ENCODE measurements at regions not wholly inside any gene's neighbourhood (a gene's known extent, or its start where the extent isn't known, plus 50 kb on each side); places are given as distances from the start of the nearest gene placed in this dataset.

- Histone ChIP-seq H3K27me3 (ENCODE audit: insufficient read depth in 3 of 3, low read length in 2 of 3) (peaks cover 0 to 2% (median 0%) of the 10 kb centered on the region in 3 donors), H3K4me1 (no peaks in the 10 kb centered on the region), H3K4me3 (no peak overlapping the region), H3K9me3 (no peaks in the 10 kb centered on the region), H3K27ac (no peak overlapping the region), H3K36me3 (ENCODE audit: insufficient read depth in 1 of 2, low read depth in 1 of 2) (no peaks in the 10 kb centered on the region)
- no peak for ATAC-seq
- intact Hi-C loops (cut with DNase I), result no loop called here
- 71 to 78% (median 77%) methylated on average over 2 of the region's 2 CpGs for WGBS, 3 donors
- no peak for DNase-seq
- TF ChIP-seq, protein P1, sequence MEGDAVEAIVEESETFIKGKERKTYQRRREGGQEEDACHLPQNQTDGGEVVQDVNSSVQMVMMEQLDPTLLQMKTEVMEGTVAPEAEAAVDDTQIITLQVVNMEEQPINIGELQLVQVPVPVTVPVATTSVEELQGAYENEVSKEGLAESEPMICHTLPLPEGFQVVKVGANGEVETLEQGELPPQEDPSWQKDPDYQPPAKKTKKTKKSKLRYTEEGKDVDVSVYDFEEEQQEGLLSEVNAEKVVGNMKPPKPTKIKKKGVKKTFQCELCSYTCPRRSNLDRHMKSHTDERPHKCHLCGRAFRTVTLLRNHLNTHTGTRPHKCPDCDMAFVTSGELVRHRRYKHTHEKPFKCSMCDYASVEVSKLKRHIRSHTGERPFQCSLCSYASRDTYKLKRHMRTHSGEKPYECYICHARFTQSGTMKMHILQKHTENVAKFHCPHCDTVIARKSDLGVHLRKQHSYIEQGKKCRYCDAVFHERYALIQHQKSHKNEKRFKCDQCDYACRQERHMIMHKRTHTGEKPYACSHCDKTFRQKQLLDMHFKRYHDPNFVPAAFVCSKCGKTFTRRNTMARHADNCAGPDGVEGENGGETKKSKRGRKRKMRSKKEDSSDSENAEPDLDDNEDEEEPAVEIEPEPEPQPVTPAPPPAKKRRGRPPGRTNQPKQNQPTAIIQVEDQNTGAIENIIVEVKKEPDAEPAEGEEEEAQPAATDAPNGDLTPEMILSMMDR (IDR thresholded peaks at IDR 0.05), result no peak
Observed at GRCh38 chr2:53230691-53231090, 536.9 kb upstream of the CHAC2 start.

DNA sequence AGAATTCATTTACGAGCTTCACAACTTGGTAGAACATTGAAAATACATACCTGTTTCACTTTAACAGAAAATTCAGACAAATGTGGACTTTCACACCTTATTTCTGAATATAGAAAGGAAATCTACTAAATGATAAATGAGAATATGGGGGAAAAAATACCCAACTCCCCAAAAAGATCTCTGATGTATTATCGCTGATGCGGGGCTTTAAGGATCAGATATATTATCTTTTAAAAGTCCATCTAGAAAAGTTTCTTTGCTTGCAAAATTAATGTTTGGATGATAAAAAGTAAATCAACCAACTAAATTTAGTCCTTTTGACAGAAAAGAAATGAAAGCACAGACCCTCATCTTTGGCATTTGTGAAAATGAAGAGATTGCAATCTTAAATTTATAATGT, 540.1 kb upstream of the CHAC2 start:
- ATAC-seq, result no peak
- DNase-seq, result no peak
- Histone ChIP-seq H3K36me3 (ENCODE audit: insufficient read depth in 1 of 2, low read depth in 1 of 2) (no peaks in the 10 kb centered on the region), H3K4me3 (no peak overlapping the region), H3K4me1 (no peaks in the 10 kb centered on the region), H3K27ac (no peak overlapping the region), H3K9me3 (no peaks in the 10 kb centered on the region), H3K27me3 (ENCODE audit: insufficient read depth in 3 of 3, low read length in 2 of 3) (no peaks in the 10 kb centered on the region)
- TF ChIP-seq, protein P1 (IDR thresholded peaks at IDR 0.05), result no peak
- 93 to 98% (median 94%) methylated on average over 3 of the region's 3 CpGs for WGBS, 3 donors
- intact Hi-C loops (cut with DNase I), result no loop called here

- Histone ChIP-seq H3K27ac (no peak overlapping the region), H3K4me3 (no peak overlapping the region), H3K9me3 (no peaks in the 10 kb centered on the region), H3K36me3 (ENCODE audit: insufficient read depth in 1 of 2, low read depth in 1 of 2) (no peaks in the 10 kb centered on the region), H3K4me1 (no peaks in the 10 kb centered on the region), H3K27me3 (ENCODE audit: insufficient read depth in 3 of 3, low read length in 2 of 3) (no peaks in the 10 kb centered on the region)
- DNase-seq (no peak), ATAC-seq (no peak)
- 71 to 89% (median 83%) methylated on average over 3 of the region's 3 CpGs for WGBS, 3 donors
- TF ChIP-seq, protein P1 (IDR thresholded peaks at IDR 0.05), result no peak
- intact Hi-C loops (cut with DNase I), result no loop called here
Observed at GRCh38 chr2:53220969-53221368, 546.6 kb upstream of the CHAC2 start.

GRCh38 chr2:53217250-53217649, 550.4 kb upstream of the CHAC2 start:
- intact Hi-C loops (cut with DNase I), result no loop called here
- Histone ChIP-seq H3K27ac (no peak overlapping the region), H3K9me3 (no peaks in the 10 kb centered on the region), H3K27me3 (ENCODE audit: insufficient read depth in 3 of 3, low read length in 2 of 3) (no peaks in the 10 kb centered on the region), H3K4me1 (no peaks in the 10 kb centered on the region), H3K36me3 (ENCODE audit: insufficient read depth in 1 of 2, low read depth in 1 of 2) (no peaks in the 10 kb centered on the region), H3K4me3 (no peak overlapping the region)
- ATAC-seq (no peak), DNase-seq (no peak)
- TF ChIP-seq, protein P1 (IDR thresholded peaks at IDR 0.05), result no peak
- WGBS, 3 donors, result 43 to 60% (median 47%) methylated on average over 2 of the region's 2 CpGs

DNA sequence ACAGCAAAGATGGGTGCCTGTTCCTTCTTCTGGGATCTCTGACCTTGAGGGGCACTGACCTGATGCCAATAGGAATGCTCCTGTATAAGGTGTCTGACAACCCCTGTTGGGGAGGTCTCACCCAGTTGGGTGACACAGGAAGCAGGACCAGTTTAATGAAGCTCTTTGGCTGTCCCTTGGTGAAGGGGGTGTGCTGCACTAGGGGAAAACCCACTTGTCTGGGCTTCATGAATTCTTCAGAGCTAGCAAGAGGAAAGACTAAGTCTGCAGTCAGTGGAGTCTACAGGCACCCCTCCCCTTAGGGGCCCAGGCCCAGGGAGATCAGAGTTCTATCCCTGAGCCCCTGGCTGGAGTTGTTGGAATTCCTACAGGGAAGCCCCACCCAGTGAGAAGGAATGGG, 550.8 kb upstream of the CHAC2 start:
- TF ChIP-seq, protein P1 (IDR thresholded peaks at IDR 0.05), result no peak
- Histone ChIP-seq H3K4me1 (no peaks in the 10 kb centered on the region), H3K9me3 (no peaks in the 10 kb centered on the region), H3K36me3 (ENCODE audit: insufficient read depth in 1 of 2, low read depth in 1 of 2) (no peaks in the 10 kb centered on the region), H3K4me3 (no peak overlapping the region), H3K27me3 (ENCODE audit: insufficient read depth in 3 of 3, low read length in 2 of 3) (no peaks in the 10 kb centered on the region), H3K27ac (no peak overlapping the region)
- intact Hi-C loops (cut with DNase I), result no loop called here
- DNase-seq (no peak), ATAC-seq (no peak)

All from psoas muscle (tissue), 7 donors.